Endothelial cell of umbilical vein (primary cell): ENCODE measurements at regions not wholly inside any gene's neighbourhood (a gene's known extent, or its start where the extent isn't known, plus 50 kb on each side); places are given as distances from the start of the nearest gene placed in this dataset.

Experiments
- BruUV-seq: library from RNA; stranded (reverse); fragments of 400-500 nt; replicated peaks from 2 replicates; lab custom pipeline; 2021; lab: Mats Ljungman, UMichigan
- CTCF ChIA-PET: fragments of 300-600, 350-600 bp; sonication (Branson Sonifier 250); formaldehyde crosslinking; loops from one replicate; lab custom pipeline; 2021; ENCODE audit warnings: antibody characterized with exemption, inconsistent platforms; lab: Charles Lee
- POLR2A ChIA-PET: fragments of 300-600, 350-600 bp; sonication (Branson Sonifier 250); formaldehyde crosslinking; loops from one replicate; lab custom pipeline; 2021; ENCODE audit warnings: antibody characterized with exemption, inconsistent platforms; lab: Charles Lee
- DNase-seq: peaks from one replicate; pipeline ENCODE4 v3.0.0-alpha.2; 2011; ENCODE audit warnings: low read depth, low spot score
- FAIRE-seq: peaks from 2 replicates; lab custom pipeline; 2011; peaks lifted over from hg19 to GRCh38; lab: Jason Lieb, UNC
- H2AFZ ChIP-seq: 2 replicates; pipeline ENCODE4 v1.6.0; 2012; ENCODE audit warnings: low read depth, low read length, control low read depth, inconsistent platforms
- H3K27ac ChIP-seq: 2 replicates; pipeline ENCODE4 v1.5.1; 2011; ENCODE audit warnings: low read depth, mild to moderate bottlenecking, control low read depth, low read length, moderate library complexity; ENCODE audit not compliant: insufficient read depth
- H3K27me3 ChIP-seq, 2 experiments: 2 replicates each; pipeline versions ENCODE4 v1.6.0 to v1.6.1; 2011; ENCODE audit warnings: low read length in 2 of 2, mixed read lengths in 1 of 2; ENCODE audit not compliant: control insufficient read depth in 2 of 2, insufficient read depth in 2 of 2
- H3K36me3 ChIP-seq, 2 experiments: 2 replicates in 1 of 2; 3 replicates in 1 of 2; pipeline ENCODE4 v1.5.1; 2011; ENCODE audit warnings: low read length in 2 of 2, mild to moderate bottlenecking in 1 of 2, moderate library complexity in 1 of 2; ENCODE audit not compliant: control insufficient read depth in 2 of 2, insufficient read depth in 2 of 2; ENCODE audit errors: extremely low read depth in 1 of 2
- H3K4me1 ChIP-seq: 3 replicates; pipeline ENCODE4 v1.5.1; 2011; ENCODE audit warnings: mild to moderate bottlenecking, low read length; ENCODE audit not compliant: control insufficient read depth, insufficient read depth; ENCODE audit errors: extremely low read depth
- H3K4me2 ChIP-seq: 2 replicates; pipeline ENCODE4 v1.6.1; 2011; ENCODE audit warnings: low read length, control low read depth, mixed read lengths; ENCODE audit not compliant: insufficient read depth
- H3K4me3 ChIP-seq, 3 experiments: fragments of 200-600 bp in 1 of 3; sonication (generic), shearing (Covaris generic) in 1 of 3; replicated peaks in 1 of 3; 2 replicates each; pipeline ENCODE4 v1.5.1; 2011 to 2016; ENCODE audit warnings: control low read depth in 3 of 3, low read length in 3 of 3, mild to moderate bottlenecking in 2 of 3, inconsistent platforms in 1 of 3, low read depth in 1 of 3, moderate library complexity in 1 of 3; ENCODE audit not compliant: insufficient read depth in 1 of 3
- H3K79me2 ChIP-seq: 2 replicates; pipeline ENCODE4 v1.6.0; 2012; ENCODE audit warnings: low read length, inconsistent platforms; ENCODE audit not compliant: control insufficient read depth, insufficient read depth
- H3K9ac ChIP-seq: replicated peaks from 2 replicates; pipeline ENCODE3; 2011; ENCODE audit warnings: low read length, control low read depth; ENCODE audit not compliant: insufficient read depth; ENCODE audit errors: extremely low read depth
- H3K9me1 ChIP-seq: replicated peaks from 3 replicates; pipeline ENCODE4 v1.6.0; 2011; ENCODE audit warnings: mild to moderate bottlenecking, low read length; ENCODE audit not compliant: control insufficient read depth, insufficient read depth; ENCODE audit errors: extremely low read depth
- H3K9me3 ChIP-seq: replicated peaks from 2 replicates; pipeline ENCODE4 v1.5.1; 2012; ENCODE audit warnings: low read length, inconsistent platforms; ENCODE audit not compliant: control insufficient read depth, insufficient read depth
- H4K20me1 ChIP-seq: replicated peaks from 2 replicates; pipeline ENCODE3; 2011; ENCODE audit warnings: mild to moderate bottlenecking, low read length; ENCODE audit not compliant: control insufficient read depth, insufficient read depth; ENCODE audit errors: extremely low read depth
- EZH2 ChIP-seq: IDR thresholded peaks from 2 replicates; pipeline ENCODE4 v1.6.1; 2012; ENCODE audit warnings: borderline replicate concordance, low read depth, mild to moderate bottlenecking, moderate library complexity, low read length, inconsistent platforms; ENCODE audit not compliant: severe bottlenecking
- FOS ChIP-seq: IDR thresholded peaks from 2 replicates; pipeline ENCODE4 v1.6.1; 2011; ENCODE audit warnings: mild to moderate bottlenecking, low read length, moderate library complexity, borderline replicate concordance; ENCODE audit not compliant: insufficient read depth
- GATA2 ChIP-seq: IDR thresholded peaks from 2 replicates; pipeline ENCODE4 v1.7.0; 2011; ENCODE audit warnings: low read depth, mild to moderate bottlenecking, moderate library complexity, mixed read lengths, low read length; ENCODE audit not compliant: insufficient read length, insufficient read depth
- JUN ChIP-seq: IDR thresholded peaks from 2 replicates; pipeline ENCODE4 v1.6.1; 2011; ENCODE audit warnings: borderline replicate concordance, low read depth; ENCODE audit not compliant: insufficient read length, insufficient read depth
- MYC ChIP-seq: IDR thresholded peaks from one replicate; pipeline ENCODE4 v1.6.1; 2011; ENCODE audit warnings: mild to moderate bottlenecking, low read depth, low read length
- POLR2A ChIP-seq: IDR thresholded peaks from 2 replicates; pipeline ENCODE4 v1.6.1; 2012; ENCODE audit warnings: low read depth, mild to moderate bottlenecking, control low read depth, low read length
- POLR2AphosphoS5 ChIP-seq: IDR thresholded peaks from 2 replicates; pipeline ENCODE4 v1.6.1; 2012; ENCODE audit warnings: low read depth, mild to moderate bottlenecking, control low read depth, low read length, moderate library complexity; ENCODE audit not compliant: insufficient read depth
- dilution Hi-C: fragments of 300-500 bp; cut with MboI; formaldehyde crosslinking; loops from one replicate; pipeline ENCODE4 v1.15.0; 2019; ENCODE audit warnings: low sequenced_read_pairs; ENCODE audit not compliant: extremely low pct_ligation_motif_present
- intact Hi-C: fragments of 100-400 bp; cut with micrococcal nuclease; formaldehyde crosslinking; loops from one replicate; pipeline ENCODE4 v1.10.0; 2022
- TF ChIP-seq, protein P1 (sequence below): IDR thresholded peaks from 2 replicates; pipeline ENCODE4 v1.6.1; 2011; ENCODE audit not compliant: insufficient read depth, insufficient read length
- TF ChIP-seq, protein P2 (sequence below), 2 donors: IDR thresholded peaks; 1 replicate in 1 of 2; 2 replicates in 1 of 2; pipeline ENCODE4 v1.5.1; 2011; ENCODE audit warnings: low read length in 2 of 2, mild to moderate bottlenecking in 2 of 2, moderate library complexity in 2 of 2, control low read depth in 1 of 2, inconsistent platforms in 1 of 2, low read depth in 1 of 2; ENCODE audit not compliant: insufficient read depth in 1 of 2; ENCODE audit errors: extremely low read depth in 1 of 2

DNA sequence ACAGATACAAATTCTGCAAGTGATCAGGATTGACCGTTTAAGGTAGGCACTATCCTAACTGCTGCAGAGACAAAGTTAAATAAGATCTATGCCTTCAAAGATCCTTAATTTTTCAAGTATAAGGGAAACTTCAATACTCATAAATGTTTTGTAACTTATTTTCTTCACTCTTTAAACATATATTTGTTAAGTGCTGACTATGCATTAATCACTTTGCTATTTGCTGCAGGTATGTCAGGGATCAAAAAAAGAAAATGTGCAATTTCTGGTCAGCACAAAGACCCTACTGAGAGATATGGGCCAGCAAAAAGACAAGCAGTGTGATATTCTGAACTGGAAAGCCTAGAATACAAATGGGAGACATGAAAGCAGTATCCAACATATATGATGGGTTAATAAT lies 756.1 kb upstream of the PCDH9 start:
- no peak overlapping the region for H2AFZ ChIP-seq
- H3K4me2 ChIP-seq, result no peak overlapping the region
- no peak overlapping the region for H3K27ac ChIP-seq
- no peak overlapping the region for H3K9ac ChIP-seq
- ChIA-PET POLR2A (no interaction called here), CTCF (no interaction called here)
- H3K27me3 ChIP-seq, result no peaks in the 10 kb centered on the region
- H3K4me3 ChIP-seq, result no peak overlapping the region
- no peaks in the 10 kb centered on the region for H3K4me1 ChIP-seq
- TF ChIP-seq MYC, result no peak
- TF ChIP-seq, protein P1, sequence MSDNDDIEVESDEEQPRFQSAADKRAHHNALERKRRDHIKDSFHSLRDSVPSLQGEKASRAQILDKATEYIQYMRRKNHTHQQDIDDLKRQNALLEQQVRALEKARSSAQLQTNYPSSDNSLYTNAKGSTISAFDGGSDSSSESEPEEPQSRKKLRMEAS, result no peak
- no peak for TF ChIP-seq GATA2
- no peak for TF ChIP-seq POLR2AphosphoS5
- TF ChIP-seq EZH2, result no peak
- no peak for TF ChIP-seq FOS
- TF ChIP-seq, protein P2, sequence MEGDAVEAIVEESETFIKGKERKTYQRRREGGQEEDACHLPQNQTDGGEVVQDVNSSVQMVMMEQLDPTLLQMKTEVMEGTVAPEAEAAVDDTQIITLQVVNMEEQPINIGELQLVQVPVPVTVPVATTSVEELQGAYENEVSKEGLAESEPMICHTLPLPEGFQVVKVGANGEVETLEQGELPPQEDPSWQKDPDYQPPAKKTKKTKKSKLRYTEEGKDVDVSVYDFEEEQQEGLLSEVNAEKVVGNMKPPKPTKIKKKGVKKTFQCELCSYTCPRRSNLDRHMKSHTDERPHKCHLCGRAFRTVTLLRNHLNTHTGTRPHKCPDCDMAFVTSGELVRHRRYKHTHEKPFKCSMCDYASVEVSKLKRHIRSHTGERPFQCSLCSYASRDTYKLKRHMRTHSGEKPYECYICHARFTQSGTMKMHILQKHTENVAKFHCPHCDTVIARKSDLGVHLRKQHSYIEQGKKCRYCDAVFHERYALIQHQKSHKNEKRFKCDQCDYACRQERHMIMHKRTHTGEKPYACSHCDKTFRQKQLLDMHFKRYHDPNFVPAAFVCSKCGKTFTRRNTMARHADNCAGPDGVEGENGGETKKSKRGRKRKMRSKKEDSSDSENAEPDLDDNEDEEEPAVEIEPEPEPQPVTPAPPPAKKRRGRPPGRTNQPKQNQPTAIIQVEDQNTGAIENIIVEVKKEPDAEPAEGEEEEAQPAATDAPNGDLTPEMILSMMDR (IDR thresholded peaks at IDR 0.05; ENCODE audit: extremely low read depth in 1 of 2, insufficient read depth in 1 of 2, low read depth in 1 of 2, low read length in 2 of 2), result no peak
- TF ChIP-seq POLR2A, result no peak
- TF ChIP-seq JUN, result no peak
- H3K9me1 ChIP-seq, result no peaks in the 10 kb centered on the region
- dilution Hi-C loops, result no loop called here
- intact Hi-C loops, result no loop called here
- H3K36me3 ChIP-seq, result no peaks in the 10 kb centered on the region
- BruUV-seq, result no TSS peak
- FAIRE-seq (no peak), DNase-seq (no peak)
- no peaks in the 10 kb centered on the region for H3K79me2 ChIP-seq
- no peaks in the 10 kb centered on the region for H3K9me3 ChIP-seq
- H4K20me1 ChIP-seq, result no peaks in the 10 kb centered on the region
